GM12878 (cell line): ENCODE measurements at regions not wholly inside any gene's neighbourhood (a gene's known extent, or its start where the extent isn't known, plus 50 kb on each side); places are given as distances from the start of the nearest gene placed in this dataset.

ENCODE experiments used
- ATAC-seq: fragments of 200-7000 bp; cut with Tn5 transposase; 3 replicates; pipeline ENCODE4 v1.9.1; 2020; ENCODE audit warnings: mild to moderate bottlenecking, moderate library complexity
- BruUV-seq: library from RNA; stranded (reverse); fragments of 400-500 nt; replicated peaks from 2 replicates; lab custom pipeline; 2021; lab: Mats Ljungman, UMichigan
- CTCF ChIA-PET: fragments of 300-600 bp; sonication (Branson Sonifier 250); formaldehyde crosslinking; extraction: SDS; loops from one replicate; lab custom pipeline; 2021; ENCODE audit warnings: inconsistent platforms; lab: Yijun Ruan, JAX
- POLR2A ChIA-PET: fragments of 350-600 bp; formaldehyde crosslinking; extraction: SDS; loops from one replicate; lab custom pipeline; 2021; ENCODE audit warnings: inconsistent platforms; lab: Charles Lee
- RAD21 ChIA-PET: fragments of 300-600 bp; sonication (Branson Sonifier 250); formaldehyde crosslinking; loops from one replicate; lab custom pipeline; 2023; ENCODE audit warnings: antibody characterized with exemption; ENCODE audit not compliant: unreplicated experiment; lab: Charles Lee
- SMC1A ChIA-PET: fragments of 300-600 bp; sonication (Branson Sonifier 250); formaldehyde crosslinking; loops from one replicate; lab custom pipeline; 2023; ENCODE audit not compliant: unreplicated experiment, uncharacterized antibody; lab: Charles Lee
- DNase-seq: peaks from one replicate; pipeline ENCODE4 v3.0.0-alpha.2; 2011; ENCODE audit warnings: low read depth, low spot score
- FAIRE-seq: peaks from 3 replicates; lab custom pipeline; 2011; peaks lifted over from hg19 to GRCh38; lab: Jason Lieb, UNC
- H2AFZ ChIP-seq: 2 replicates; pipeline ENCODE4 v1.6.0; 2011; ENCODE audit warnings: low read depth, low read length, control low read depth; ENCODE audit not compliant: control insufficient read depth
- H3K27ac ChIP-seq: 2 replicates; pipeline ENCODE4 v1.5.1; 2011; ENCODE audit warnings: control low read depth; ENCODE audit not compliant: control insufficient read depth, insufficient read depth
- H3K27me3 ChIP-seq, 2 experiments: replicated peaks in 1 of 2; 2 replicates each; pipeline versions ENCODE4 v1.6.0 to v1.6.1; 2011; ENCODE audit warnings: low read length in 1 of 2; ENCODE audit not compliant: control insufficient read depth in 2 of 2, insufficient read depth in 2 of 2
- H3K36me3 ChIP-seq, 2 experiments: 2 replicates each; pipeline ENCODE4 v1.5.1; 2011; ENCODE audit warnings: low read length in 1 of 2; ENCODE audit not compliant: control insufficient read depth in 2 of 2, insufficient read depth in 2 of 2
- H3K4me1 ChIP-seq: 2 replicates; pipeline ENCODE4 v1.6.1; 2011; ENCODE audit warnings: mild to moderate bottlenecking, low read length, moderate library complexity, mixed read lengths; ENCODE audit not compliant: control insufficient read depth, insufficient read depth
- H3K4me2 ChIP-seq: 2 replicates; pipeline ENCODE4 v1.6.0; 2011; ENCODE audit warnings: control low read depth; ENCODE audit not compliant: control insufficient read depth, insufficient read depth
- H3K4me3 ChIP-seq: fragments of 200-600 bp; sonication (generic); 2 replicates; pipeline ENCODE4 v1.5.1; 2016
- H3K79me2 ChIP-seq: 2 replicates; pipeline ENCODE4 v1.6.0; 2011; ENCODE audit warnings: low read length; ENCODE audit not compliant: control insufficient read depth, insufficient read depth
- H3K9ac ChIP-seq: 2 replicates; pipeline ENCODE4 v1.8.0; 2011; ENCODE audit warnings: low read length, control low read depth, mixed read lengths; ENCODE audit not compliant: control insufficient read depth, insufficient read depth
- H3K9me3 ChIP-seq: replicated peaks from 3 replicates; pipeline ENCODE4 v1.5.1; 2011; ENCODE audit warnings: mild to moderate bottlenecking, low read length; ENCODE audit not compliant: control insufficient read depth, insufficient read depth
- H4K20me1 ChIP-seq: 2 replicates; pipeline ENCODE4 v1.6.0; 2011; ENCODE audit not compliant: control insufficient read depth, insufficient read depth
- CBFB ChIP-seq: IDR thresholded peaks from 2 replicates; pipeline ENCODE4 v1.6.1; 2016; ENCODE audit warnings: antibody characterized with exemption, low read depth
- HDAC2 ChIP-seq: fragments of 200-600 bp; sonication (generic); IDR thresholded peaks from 2 replicates; pipeline ENCODE4 v1.6.1; 2017
- IKZF2 ChIP-seq, 2 experiments: fragments of 450-650 bp; IDR thresholded peaks; 2 replicates each; pipeline ENCODE4 v1.6.1; 2017; ENCODE audit warnings: mild to moderate bottlenecking in 2 of 2, moderate library complexity in 2 of 2
- NFXL1 ChIP-seq: fragments of 450-650 bp; IDR thresholded peaks from 2 replicates; pipeline ENCODE4 v1.6.1; 2017; ENCODE audit warnings: antibody characterized with exemption, mild to moderate bottlenecking, borderline replicate concordance
- PAX8 ChIP-seq: fragments of 450-650 bp; IDR thresholded peaks from 2 replicates; pipeline ENCODE4 v1.6.1; 2017; ENCODE audit warnings: mild to moderate bottlenecking, moderate library complexity
- PML ChIP-seq: IDR thresholded peaks from 2 replicates; pipeline ENCODE4 v1.6.1; 2012; ENCODE audit warnings: low read length, inconsistent platforms
- SREBF2 ChIP-seq: IDR thresholded peaks from 2 replicates; pipeline ENCODE4 v1.6.1; 2012; ENCODE audit warnings: mild to moderate bottlenecking, low read length
- ZNF384 ChIP-seq: IDR thresholded peaks from 2 replicates; pipeline ENCODE4 v1.6.1; 2012; ENCODE audit warnings: low read depth, mild to moderate bottlenecking, low read length, improper control_type of control experiment, borderline replicate concordance
- WGBS: methylation state at CpG from one replicate; pipeline ENCODE4 v1.1.6; 2016; ENCODE audit warnings: low lambda C conversion rate; ENCODE audit not compliant: insufficient replicate concordance, insufficient coverage; ENCODE audit errors: missing lambda C conversion rate; 5-methylcytosine and 5-hydroxymethylcytosine counted together
- in situ Hi-C: fragments of 300-500 bp; cut with MboI; formaldehyde crosslinking; loops from 9 replicates; pipeline ENCODE4 v1.14.3; 2018; ENCODE audit warnings: mixed read lengths
- intact Hi-C: fragments of 100-400 bp; cut with micrococcal nuclease; formaldehyde crosslinking; loops from one replicate; pipeline ENCODE4 v1.14.2; 2022; ENCODE audit not compliant: unreplicated experiment

- BruUV-seq, result no TSS peak
- in situ Hi-C loops, result no loop called here
- ATAC-seq (no peak), FAIRE-seq (no peak), DNase-seq (no peak)
- Histone ChIP-seq H3K4me3 (no peak overlapping the region), H3K36me3 (no peaks in the 10 kb centered on the region), H3K79me2 (no peaks in the 10 kb centered on the region), H3K27ac (no peak overlapping the region), H3K4me1 (no peaks in the 10 kb centered on the region), H3K9me3 (no peaks in the 10 kb centered on the region), H3K27me3 (no peaks in the 10 kb centered on the region), H3K4me2 (no peak overlapping the region), H3K9ac (no peak overlapping the region), H4K20me1 (no peaks in the 10 kb centered on the region), H2AFZ (no peak overlapping the region)
- ChIA-PET RAD21 (interaction anchor here (4.2 kb wide), 1 partner anchor 165 kb away, joined by 68 read pairs; no protein-coding TSS in a partner anchor), CTCF (interaction anchor here (1.4 to 8.0 kb wide), 2 partner anchors 165 to 1396 kb away, joined by 3 to 179 read pairs; no protein-coding TSS in a partner anchor), SMC1A (interaction anchor here (1.0 to 6.6 kb wide), 4 partner anchors 9 to 237 kb away, joined by 3 to 94 read pairs (median 4); no protein-coding TSS in a partner anchor), POLR2A (no interaction called here)
- intact Hi-C loops, result no loop called here
- WGBS, result 0% methylated on average over 1 of the region's 1 CpG
- no peak for TF ChIP-seq NFXL1
Observed at GRCh38 chr3:191047930-191048329, 151.1 kb upstream of the OSTN start.

DNA sequence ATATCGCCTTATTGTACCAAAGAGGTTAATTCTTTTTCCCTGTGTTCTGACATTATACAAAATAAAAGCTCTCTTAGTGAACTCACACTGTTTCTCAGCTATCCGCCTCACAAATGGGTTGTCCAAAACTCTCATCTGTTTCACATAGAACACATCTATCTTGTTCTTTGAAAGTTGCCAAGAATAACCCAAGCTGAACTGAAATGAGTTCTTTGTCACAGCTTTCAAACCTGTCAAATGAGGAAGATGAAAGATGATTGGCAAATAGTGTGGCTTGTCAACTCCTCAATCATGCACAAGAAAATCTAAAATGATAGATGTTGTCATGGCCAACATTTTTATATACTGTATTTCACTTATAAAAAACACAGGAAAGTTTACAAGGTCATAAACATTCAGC lies 168.1 kb upstream of the OSTN start:
- in situ Hi-C loops, result no loop called here
- Histone ChIP-seq H3K9ac (no peak overlapping the region), H3K27ac (no peak overlapping the region), H3K27me3 (no peaks in the 10 kb centered on the region), H3K36me3 (no peaks in the 10 kb centered on the region), H3K9me3 (no peaks in the 10 kb centered on the region), H3K79me2 (no peaks in the 10 kb centered on the region), H3K4me3 (no peak overlapping the region), H3K4me2 (no peak overlapping the region), H2AFZ (no peak overlapping the region), H3K4me1 (no peaks in the 10 kb centered on the region), H4K20me1 (no peaks in the 10 kb centered on the region)
- ChIA-PET RAD21 (interaction anchor here (1.2 kb wide), 1 partner anchor 20 kb away, joined by 3 read pairs; no protein-coding TSS in a partner anchor), CTCF (interaction anchor here (1.8 kb wide), 1 partner anchor 10 kb away, joined by 4 read pairs; no protein-coding TSS in a partner anchor), POLR2A (no interaction called here), SMC1A (no interaction called here)
- no peak for ATAC-seq
- BruUV-seq, result no TSS peak
- intact Hi-C loops, result no loop called here
- FAIRE-seq, result no peak
- WGBS, result 46% methylated on average over 2 of the region's 2 CpGs
- DNase-seq, result no peak
- TF ChIP-seq HDAC2 (no peak), CBFB (no peak), PAX8 (no peak), IKZF2 (IDR thresholded peaks at IDR 0.05) (no peak), PML (no peak), ZNF384 (no peak), SREBF2 (no peak)
